HG03558 (cell line): ENCODE measurements at regions not wholly inside any gene's neighbourhood (a gene's known extent, or its start where the extent isn't known, plus 50 kb on each side); places are given as distances from the start of the nearest gene placed in this dataset.
"Not testable (repeated sequence)": the region's sequence is repeated elsewhere in the genome, so short reads cannot be mapped to it uniquely, and the experiment has no call there.

Experiments
- ATAC-seq: cut with Tn5 transposase; IDR thresholded peaks from one replicate; pipeline ENCODE4 v1.9.1; 2021; ENCODE audit warnings: moderate number of reproducible peaks; ENCODE audit not compliant: unreplicated experiment; ENCODE audit errors: extremely low read depth

- no peak for ATAC-seq
These were observed 119.3 kb upstream of the FSCB start for GRCh38 chr14:44626423-44626822.

DNA sequence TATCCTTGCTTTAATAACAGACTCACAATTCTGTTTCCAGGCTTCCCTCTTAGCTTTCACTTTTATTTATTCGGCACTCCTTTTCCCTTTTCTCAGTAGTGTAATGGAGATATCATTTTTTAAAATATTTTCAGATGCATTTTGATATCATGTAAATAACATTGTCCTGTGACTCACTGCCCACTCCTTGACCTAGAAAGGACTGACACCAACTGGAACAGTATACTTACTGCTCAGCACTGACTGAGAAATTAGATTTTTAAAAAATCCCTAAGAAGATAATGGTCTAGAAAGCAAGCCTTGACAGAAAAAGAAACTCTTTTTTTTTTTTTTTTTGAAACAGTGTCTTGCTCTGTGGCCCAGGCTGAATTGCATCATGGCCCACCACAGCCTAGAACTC, 118.0 kb upstream of the FSCB start:
- ATAC-seq = no peak

DNA sequence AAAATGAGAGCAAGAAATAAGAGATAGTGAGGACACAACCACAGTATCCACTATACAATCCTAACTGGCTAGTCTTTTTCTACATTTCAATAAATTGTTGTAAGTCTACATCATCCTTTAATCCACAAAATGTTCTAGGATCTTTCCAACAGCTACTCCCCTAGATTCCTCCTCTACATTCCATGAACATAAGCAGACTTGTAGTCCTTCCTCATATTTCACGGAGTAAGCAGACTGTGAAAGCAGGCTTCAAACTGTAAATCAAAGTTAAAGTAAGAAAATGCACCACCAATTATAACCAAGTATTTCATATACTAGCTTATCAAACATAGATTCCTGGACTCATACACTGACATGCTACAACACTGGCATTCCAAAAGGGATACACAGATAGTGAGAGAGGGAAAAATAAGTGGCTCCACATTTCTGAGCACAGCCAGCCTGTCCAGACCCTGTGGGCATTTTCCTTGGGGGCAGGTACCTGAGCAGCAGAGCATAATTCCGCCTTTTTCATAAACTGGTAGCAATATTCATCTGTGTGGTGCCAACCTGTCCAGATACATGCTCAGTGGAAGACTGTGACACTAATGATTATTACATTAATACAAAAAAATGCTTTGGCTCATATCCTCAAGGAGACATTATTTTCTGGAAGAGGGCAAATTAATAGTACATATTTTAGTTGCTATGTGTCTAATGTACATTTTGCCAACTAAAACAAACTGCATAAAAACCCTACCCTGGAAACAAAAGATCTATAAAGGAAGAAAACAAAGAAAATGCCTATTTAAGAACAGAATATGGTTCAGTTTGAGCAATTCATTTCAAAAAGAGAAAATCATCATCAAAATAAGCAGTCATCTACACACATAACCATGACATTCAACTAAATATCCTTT, 113.3 kb upstream of the FSCB start:
- ATAC-seq = no peak

DNA sequence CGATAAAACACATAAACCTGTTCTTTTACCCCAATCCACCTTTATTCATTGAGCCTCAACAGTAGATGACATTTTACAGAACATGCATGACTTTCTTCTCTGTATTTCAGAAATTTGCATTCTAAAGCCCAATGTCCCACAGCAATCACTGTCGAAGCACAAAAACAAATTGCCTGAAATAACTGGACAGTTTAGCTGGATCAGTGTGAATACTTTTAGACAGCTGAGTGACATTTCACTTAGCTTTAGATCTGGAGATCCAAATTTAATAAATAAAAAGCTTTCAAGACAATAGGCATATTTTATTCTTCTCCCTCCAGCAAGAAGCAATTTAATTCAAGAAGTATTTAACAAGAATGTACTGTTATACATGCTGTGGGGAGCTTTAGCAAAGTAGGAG, 109.1 kb upstream of the FSCB start:
- no peak for ATAC-seq

DNA sequence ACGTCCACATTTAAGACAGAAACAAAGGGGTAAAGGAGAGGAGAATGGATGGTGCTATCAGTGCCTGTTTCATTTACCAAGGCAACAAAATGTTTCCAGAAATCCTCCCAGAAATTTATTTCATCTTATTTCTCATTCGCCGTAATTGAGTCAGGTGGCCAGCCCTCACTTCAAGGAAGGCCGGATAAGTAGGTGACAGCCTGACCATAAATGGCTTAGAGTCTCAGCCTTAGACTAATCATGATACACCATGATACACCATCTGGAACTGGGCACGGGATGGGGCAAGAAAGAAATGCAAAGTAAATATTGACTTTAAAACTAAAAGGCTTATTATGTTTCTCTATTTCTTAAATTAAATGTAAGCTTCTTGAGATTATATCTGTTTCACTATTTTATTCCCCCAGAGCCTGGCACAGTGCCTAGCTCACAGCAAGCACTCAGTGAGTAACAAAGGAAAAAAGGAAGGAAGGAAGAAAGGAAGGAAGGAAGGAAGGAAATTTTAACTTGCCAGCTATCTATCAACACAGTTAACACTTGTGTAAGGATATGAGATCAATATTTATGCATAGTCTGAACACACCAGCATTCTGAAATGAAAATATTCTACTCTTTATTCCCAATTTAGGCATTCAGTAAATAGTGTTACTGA, 106.1 kb upstream of the FSCB start:
- ATAC-seq = no peak

DNA sequence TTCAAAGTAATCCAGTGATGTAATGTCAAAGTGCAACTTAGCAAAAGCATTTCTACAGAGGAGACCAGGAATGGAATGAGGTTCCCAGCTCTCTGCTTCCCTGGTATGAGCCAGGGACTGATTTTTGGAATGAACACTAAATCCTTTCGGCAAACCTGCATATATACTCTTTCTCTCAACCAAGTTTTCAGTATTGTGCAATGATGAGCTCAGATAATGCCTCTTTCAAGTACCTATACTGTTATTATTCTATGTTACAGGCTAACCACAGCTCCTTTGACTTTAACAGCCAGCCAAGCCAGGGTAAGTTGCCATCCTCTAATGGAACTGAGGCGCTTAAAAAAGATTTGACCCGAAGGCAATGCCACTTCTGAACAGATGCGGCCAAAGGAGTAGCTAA, 104.9 kb upstream of the FSCB start:
- no peak for ATAC-seq

DNA sequence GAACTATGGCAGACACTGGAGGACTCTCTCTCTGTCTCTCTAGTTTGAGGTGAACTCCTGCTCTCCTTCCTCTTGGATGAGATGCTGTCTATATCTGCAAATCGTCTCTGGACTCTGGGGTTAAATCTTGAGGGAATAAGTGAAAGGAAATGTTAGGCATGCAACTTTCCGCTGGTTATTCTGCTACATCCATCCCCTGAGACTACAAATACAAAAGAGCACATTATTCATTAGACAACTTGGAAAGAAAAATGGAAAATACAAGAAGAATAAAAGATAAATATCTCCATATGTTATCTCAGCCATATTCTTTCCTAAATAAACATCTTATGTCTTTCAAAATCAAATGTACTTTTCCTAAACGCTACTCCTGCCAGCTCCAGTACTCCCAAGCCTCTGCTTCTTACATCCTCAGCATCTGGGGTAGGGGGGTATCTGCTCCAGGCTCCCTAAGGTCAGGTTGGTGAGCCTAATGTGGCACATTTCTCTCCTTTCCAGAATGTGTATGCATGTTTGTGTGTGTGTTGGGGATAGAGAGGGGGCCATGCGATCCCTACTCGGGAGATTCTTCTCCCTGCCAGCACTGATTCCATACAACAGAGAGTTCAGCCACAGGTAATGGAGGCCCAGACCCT, 102.9 kb upstream of the FSCB start:
- no peak for ATAC-seq

GRCh38 chr14:44609201-44609600, 102.1 kb upstream of the FSCB start:
- no peak for ATAC-seq

DNA sequence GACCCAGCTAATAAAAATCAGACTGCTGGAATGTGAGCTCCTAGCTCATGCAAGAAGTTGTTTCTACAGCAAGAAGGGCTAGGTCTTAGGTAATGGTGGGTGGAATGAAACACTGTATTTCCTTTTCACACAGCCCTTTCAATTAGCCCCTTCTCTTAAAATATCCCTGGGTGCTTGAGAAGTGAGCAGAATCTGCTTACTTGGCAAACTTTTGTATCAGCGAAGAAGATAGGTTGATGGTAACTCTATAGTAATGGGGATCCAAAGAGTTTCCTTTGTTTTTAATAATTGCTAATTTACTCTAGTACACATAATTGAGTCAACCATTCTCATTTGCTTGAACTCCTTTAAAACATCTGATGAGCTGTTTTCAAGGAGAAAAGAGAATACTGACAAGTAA, 100.6 kb upstream of the FSCB start:
- ATAC-seq = no peak

DNA sequence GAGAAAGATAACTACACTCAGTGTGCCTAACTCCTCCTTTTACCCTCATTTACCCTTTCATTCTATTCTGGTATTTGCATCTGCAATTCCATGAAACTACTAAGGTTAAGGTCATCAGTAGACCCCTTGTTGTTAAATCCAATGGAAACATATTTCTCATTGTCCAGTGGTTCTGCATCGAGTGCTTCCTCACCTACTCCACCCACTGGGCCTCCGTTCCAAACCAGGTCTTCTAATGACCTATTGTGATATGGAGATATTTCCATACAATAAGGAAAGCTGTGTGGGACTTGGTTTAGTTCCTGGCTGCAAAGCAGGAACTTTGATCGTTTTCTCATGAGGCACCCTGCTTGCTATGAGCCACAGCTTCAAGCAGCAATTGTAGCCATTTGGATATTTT, 99.5 kb upstream of the FSCB start:
- ATAC-seq = no peak

- not testable (repeated sequence) for ATAC-seq
These were observed 94.2 kb upstream of the FSCB start for GRCh38 chr14:44601266-44601665.

- ATAC-seq = no peak
These were observed 82.1 kb upstream of the FSCB start for GRCh38 chr14:44589180-44589579.

DNA sequence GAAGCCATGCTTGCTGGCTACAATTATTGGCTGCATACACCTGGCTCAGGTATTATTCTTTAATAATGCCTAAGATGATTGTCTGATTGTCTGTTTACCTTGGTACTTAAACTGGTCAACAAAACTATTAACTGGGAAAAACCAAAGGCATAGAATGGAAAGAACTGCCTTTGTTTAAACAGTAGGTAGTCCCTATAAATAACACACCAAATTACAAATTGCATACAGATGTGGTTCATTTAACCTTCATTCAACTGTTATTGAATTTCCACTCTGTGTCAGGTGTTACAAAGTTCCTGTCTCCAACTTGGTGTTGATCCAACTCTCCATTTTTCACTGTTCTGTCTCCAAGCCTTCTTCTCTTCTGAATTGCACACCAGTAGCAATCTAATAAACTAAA, 79.8 kb upstream of the FSCB start:
- ATAC-seq = no peak

- ATAC-seq = no peak
These were observed 69.3 kb upstream of the FSCB start for GRCh38 chr14:44576356-44576755.

GRCh38 chr14:44567997-44568396, 60.9 kb upstream of the FSCB start:
- no peak for ATAC-seq

GRCh38 chr14:44565968-44566367, 58.9 kb upstream of the FSCB start:
- no peak for ATAC-seq

DNA sequence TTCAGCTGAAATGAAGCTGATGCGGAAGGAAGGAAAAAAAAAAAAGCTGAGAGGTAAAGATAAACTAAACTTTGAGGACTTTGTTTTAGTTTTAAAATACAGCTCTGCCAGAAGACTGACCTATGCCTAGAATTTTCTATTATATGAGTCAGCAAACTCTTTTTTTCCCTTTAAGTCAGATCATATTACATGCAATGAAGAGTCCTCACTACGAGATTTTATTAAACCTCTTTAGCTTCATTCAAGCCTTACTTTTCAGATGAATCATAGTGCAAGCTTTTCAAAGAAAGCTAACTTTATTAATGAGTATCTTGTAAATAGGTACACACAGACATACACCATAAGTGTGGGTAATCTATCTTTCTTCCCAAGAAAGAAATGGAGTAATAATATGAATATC, 57.8 kb upstream of the FSCB start:
- ATAC-seq = no peak
